ENCODE measurements at regions not wholly inside any gene's neighbourhood (a gene's known extent, or its start where the extent isn't known, plus 50 kb on each side); places are given as distances from the start of the nearest gene placed in this dataset.

DNA sequence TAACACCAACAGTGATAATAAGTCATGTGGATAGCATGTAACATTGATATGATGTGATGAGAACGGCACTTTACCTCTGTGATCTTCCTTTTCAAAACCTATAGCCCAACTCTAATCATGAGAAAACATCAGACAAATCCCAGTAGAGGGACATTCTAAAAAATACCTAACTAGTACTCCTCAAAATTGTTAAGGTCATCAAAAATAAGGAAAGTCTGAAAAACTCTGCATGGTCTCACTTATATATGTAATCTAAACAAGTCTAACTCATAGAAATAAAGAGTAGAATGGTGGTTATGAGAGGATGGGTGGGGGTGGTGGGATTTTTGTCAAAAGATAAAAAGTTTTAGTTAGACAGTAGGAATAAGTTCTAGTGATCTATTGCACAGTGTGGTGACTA is 243.9 kb upstream of the GRIA3 start:
- Histone ChIP-seq H3K4me2 (ENCODE audit: low read depth, low read length) (no peak overlapping the region), H3K27me3 (replicated peaks; ENCODE audit: insufficient read depth, low read length) (no peaks in the 10 kb centered on the region), H3K27ac (ENCODE audit: low read length) (no peak overlapping the region), H3K79me2 (ENCODE audit: low read length) (no peaks in the 10 kb centered on the region), H2AFZ (ENCODE audit: low read length) (no peak overlapping the region), H3K36me3 (replicated peaks; ENCODE audit: insufficient read depth, low read length) (no peaks in the 10 kb centered on the region), H3K9ac (ENCODE audit: low read length) (no peak overlapping the region), H3K9me2 (replicated peaks; ENCODE audit: insufficient read depth, low read length) (no peaks in the 10 kb centered on the region), H3K4me3 (ENCODE audit: low read length) (no peak overlapping the region), H3K9me3 (replicated peaks; ENCODE audit: insufficient read depth, low read length) (no peaks in the 10 kb centered on the region), H3F3A (ENCODE audit: insufficient read depth, low read length) (no peaks in the 10 kb centered on the region), H3K4me1 (ENCODE audit: low read length) (no peaks in the 10 kb centered on the region), H4K20me1 (ENCODE audit: insufficient read depth, low read length) (no peaks in the 10 kb centered on the region)
- no peak for DNase-seq
- no peak for TF ChIP-seq EZH2 (optimal IDR thresholded peaks at IDR 0.05; ENCODE audit: low read depth, low read length)
- TF ChIP-seq, protein P1, sequence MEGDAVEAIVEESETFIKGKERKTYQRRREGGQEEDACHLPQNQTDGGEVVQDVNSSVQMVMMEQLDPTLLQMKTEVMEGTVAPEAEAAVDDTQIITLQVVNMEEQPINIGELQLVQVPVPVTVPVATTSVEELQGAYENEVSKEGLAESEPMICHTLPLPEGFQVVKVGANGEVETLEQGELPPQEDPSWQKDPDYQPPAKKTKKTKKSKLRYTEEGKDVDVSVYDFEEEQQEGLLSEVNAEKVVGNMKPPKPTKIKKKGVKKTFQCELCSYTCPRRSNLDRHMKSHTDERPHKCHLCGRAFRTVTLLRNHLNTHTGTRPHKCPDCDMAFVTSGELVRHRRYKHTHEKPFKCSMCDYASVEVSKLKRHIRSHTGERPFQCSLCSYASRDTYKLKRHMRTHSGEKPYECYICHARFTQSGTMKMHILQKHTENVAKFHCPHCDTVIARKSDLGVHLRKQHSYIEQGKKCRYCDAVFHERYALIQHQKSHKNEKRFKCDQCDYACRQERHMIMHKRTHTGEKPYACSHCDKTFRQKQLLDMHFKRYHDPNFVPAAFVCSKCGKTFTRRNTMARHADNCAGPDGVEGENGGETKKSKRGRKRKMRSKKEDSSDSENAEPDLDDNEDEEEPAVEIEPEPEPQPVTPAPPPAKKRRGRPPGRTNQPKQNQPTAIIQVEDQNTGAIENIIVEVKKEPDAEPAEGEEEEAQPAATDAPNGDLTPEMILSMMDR (IDR thresholded peaks at IDR 0.05; ENCODE audit: low read length), result no peak
- TF ChIP-seq EZH2phosphoT487 (IDR thresholded peaks at IDR 0.05; ENCODE audit: low read length), result no peak

DNA sequence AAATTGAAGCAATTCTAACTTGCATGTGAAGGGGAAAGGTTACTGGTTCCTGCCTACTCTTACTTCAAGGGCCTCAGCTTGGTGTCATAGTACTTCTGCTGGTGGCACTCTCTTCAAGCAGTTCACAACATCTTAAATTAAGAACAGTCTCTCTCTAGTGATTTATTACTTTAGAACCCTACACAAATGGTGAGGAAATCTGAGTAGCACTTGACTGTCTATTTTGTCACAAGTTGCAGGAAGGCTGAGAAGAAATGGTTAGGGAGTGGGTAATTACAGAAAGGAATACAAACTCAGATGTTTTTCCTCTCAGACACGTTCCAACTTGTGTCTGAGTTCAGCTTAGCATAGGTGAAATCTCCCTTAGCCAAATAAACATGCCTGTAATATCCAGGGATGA is 242.3 kb upstream of the GRIA3 start:
- no peak overlapping the region for H3K9ac ChIP-seq (ENCODE audit: low read length)
- no peaks in the 10 kb centered on the region for H3K79me2 ChIP-seq (ENCODE audit: low read length)
- H3K27me3 ChIP-seq (replicated peaks; ENCODE audit: insufficient read depth, low read length), result no peaks in the 10 kb centered on the region
- no peaks in the 10 kb centered on the region for H3K9me3 ChIP-seq (replicated peaks; ENCODE audit: insufficient read depth, low read length)
- H3K4me1 ChIP-seq (ENCODE audit: low read length), result no peaks in the 10 kb centered on the region
- H2AFZ ChIP-seq (ENCODE audit: low read length), result no peak overlapping the region
- H3K27ac ChIP-seq (ENCODE audit: low read length), result no peak overlapping the region
- no peak overlapping the region for H3K4me2 ChIP-seq (ENCODE audit: low read depth, low read length)
- TF ChIP-seq, protein P1 (IDR thresholded peaks at IDR 0.05; ENCODE audit: low read length), result no peak
- TF ChIP-seq EZH2 (optimal IDR thresholded peaks at IDR 0.05; ENCODE audit: low read depth, low read length), result no peak
- no peak for TF ChIP-seq EZH2phosphoT487 (IDR thresholded peaks at IDR 0.05; ENCODE audit: low read length)
- no peaks in the 10 kb centered on the region for H3K9me2 ChIP-seq (replicated peaks; ENCODE audit: insufficient read depth, low read length)
- no peak overlapping the region for H3K4me3 ChIP-seq (ENCODE audit: low read length)
- DNase-seq, result no peak
- H3K36me3 ChIP-seq (replicated peaks; ENCODE audit: insufficient read depth, low read length), result no peaks in the 10 kb centered on the region
- H3F3A ChIP-seq (ENCODE audit: insufficient read depth, low read length), result no peaks in the 10 kb centered on the region
- no peaks in the 10 kb centered on the region for H4K20me1 ChIP-seq (ENCODE audit: insufficient read depth, low read length)

DNA sequence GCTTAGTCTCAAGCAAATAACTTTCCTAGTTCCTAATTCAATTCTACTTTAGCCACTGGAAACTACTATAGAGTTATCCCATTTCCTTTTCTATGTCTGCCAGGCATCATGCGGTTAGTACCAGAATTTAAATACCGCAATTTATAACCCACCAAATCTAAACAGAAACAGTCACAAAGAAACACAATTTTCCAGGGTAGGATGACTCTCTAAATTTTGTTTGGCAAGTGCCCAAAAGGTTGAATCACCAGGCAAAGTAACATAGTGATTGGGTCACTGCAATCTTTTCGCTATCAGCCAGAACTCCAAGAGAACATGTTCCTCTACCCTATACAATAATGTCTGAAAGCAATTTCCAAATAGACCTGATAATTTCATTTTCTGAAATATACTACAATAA is 240.2 kb upstream of the GRIA3 start:
- Histone ChIP-seq H3K9ac (ENCODE audit: low read length) (no peak overlapping the region), H2AFZ (ENCODE audit: low read length) (no peak overlapping the region), H3K36me3 (replicated peaks; ENCODE audit: insufficient read depth, low read length) (no peaks in the 10 kb centered on the region), H3K79me2 (ENCODE audit: low read length) (no peaks in the 10 kb centered on the region), H3K9me2 (replicated peaks; ENCODE audit: insufficient read depth, low read length) (no peaks in the 10 kb centered on the region), H3K9me3 (replicated peaks; ENCODE audit: insufficient read depth, low read length) (no peaks in the 10 kb centered on the region), H3K27me3 (replicated peaks; ENCODE audit: insufficient read depth, low read length) (no peaks in the 10 kb centered on the region), H3K27ac (ENCODE audit: low read length) (no peak overlapping the region), H3K4me3 (ENCODE audit: low read length) (no peak overlapping the region), H4K20me1 (ENCODE audit: insufficient read depth, low read length) (no peaks in the 10 kb centered on the region), H3K4me2 (ENCODE audit: low read depth, low read length) (no peak overlapping the region), H3F3A (ENCODE audit: insufficient read depth, low read length) (no peaks in the 10 kb centered on the region), H3K4me1 (ENCODE audit: low read length) (no peaks in the 10 kb centered on the region)
- TF ChIP-seq, protein P1 (IDR thresholded peaks at IDR 0.05; ENCODE audit: low read length), result no peak
- TF ChIP-seq EZH2phosphoT487 (IDR thresholded peaks at IDR 0.05; ENCODE audit: low read length) (no peak), EZH2 (optimal IDR thresholded peaks at IDR 0.05; ENCODE audit: low read depth, low read length) (no peak)
- no peak for DNase-seq
